ENCODE measurements at regions not wholly inside any gene's neighbourhood (a gene's known extent, or its start where the extent isn't known, plus 50 kb on each side); places are given as distances from the start of the nearest gene placed in this dataset.

DNA sequence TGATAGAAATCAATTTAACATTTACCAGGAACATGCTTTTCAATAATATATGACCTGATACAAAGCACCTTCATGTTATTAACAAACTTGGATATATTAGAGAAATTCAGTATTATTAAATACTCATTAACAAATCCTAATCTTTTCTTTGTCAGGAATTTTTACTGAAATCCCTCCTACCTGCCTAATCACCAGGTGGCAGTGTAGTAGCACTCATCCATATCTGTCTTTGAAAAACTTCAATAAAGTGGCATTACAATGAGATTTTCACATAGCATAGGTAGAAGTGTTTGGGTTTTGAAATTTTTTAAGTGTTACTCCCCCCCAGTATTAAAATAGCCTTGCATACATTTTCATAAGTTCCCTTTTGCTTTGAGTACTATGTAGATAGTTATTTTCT, 1246.6 kb upstream of the LRRN3 start:
- TF ChIP-seq CTCF (IDR thresholded peaks at IDR 0.05) = peak in 3 of 4 experiments; percentile 46 to 73 (median 63)
- TF ChIP-seq POLR2A (IDR thresholded peaks at IDR 0.05) = no peak
